H9 (cell line): ENCODE measurements at regions not wholly inside any gene's neighbourhood (a gene's known extent, or its start where the extent isn't known, plus 50 kb on each side); places are given as distances from the start of the nearest gene placed in this dataset.

Experiments used
- DNase-seq: peaks from one replicate; pipeline ENCODE4 v3.0.0-alpha.2; 2017
- H2AFZ ChIP-seq: one replicate; pipeline ENCODE4 v1.6.1; 2013; ENCODE audit warnings: mild to moderate bottlenecking, low read length, control low read depth, moderate library complexity
- H2AK5ac ChIP-seq: 2 replicates; pipeline ENCODE4 v1.6.1; 2013; ENCODE audit warnings: low read length, control low read depth, mixed read lengths; ENCODE audit not compliant: insufficient read length
- H2BK120ac ChIP-seq: one replicate; pipeline ENCODE4 v1.6.1; 2013; ENCODE audit warnings: low read depth, mild to moderate bottlenecking, low read length, control low read depth, inconsistent platforms; ENCODE audit not compliant: poor library complexity, severe bottlenecking
- H2BK12ac ChIP-seq: 2 replicates; pipeline ENCODE4 v1.6.1; 2013; ENCODE audit warnings: low read length, control low read depth, mixed read lengths, low read depth; ENCODE audit not compliant: insufficient read length
- H2BK15ac ChIP-seq: 2 replicates; pipeline ENCODE4 v1.6.1; 2013; ENCODE audit warnings: low read depth, low read length, control low read depth
- H2BK20ac ChIP-seq: one replicate; pipeline ENCODE4 v1.6.1; 2013; ENCODE audit warnings: low read depth, mild to moderate bottlenecking, low read length, control low read depth, inconsistent platforms; ENCODE audit not compliant: poor library complexity, severe bottlenecking
- H2BK5ac ChIP-seq: 2 replicates; pipeline ENCODE4 v1.6.1; 2013; ENCODE audit warnings: low read length, control low read depth, mixed read lengths; ENCODE audit not compliant: insufficient read length
- H3K14ac ChIP-seq: 2 replicates; pipeline ENCODE4 v1.6.1; 2013; ENCODE audit warnings: low read length, control low read depth; ENCODE audit not compliant: insufficient read depth
- H3K18ac ChIP-seq: 2 replicates; pipeline ENCODE4 v1.6.1; 2013; ENCODE audit warnings: low read depth, mild to moderate bottlenecking, mixed read lengths, low read length, control low read depth; ENCODE audit not compliant: insufficient read length
- H3K23ac ChIP-seq: 2 replicates; pipeline ENCODE4 v1.6.1; 2013; ENCODE audit warnings: low read length, control low read depth, mixed read lengths, low read depth; ENCODE audit not compliant: insufficient read length
- H3K23me2 ChIP-seq: 2 replicates; pipeline ENCODE4 v1.6.1; 2013; ENCODE audit warnings: low read depth, mild to moderate bottlenecking, mixed read lengths, low read length, control low read depth; ENCODE audit not compliant: insufficient read length, poor library complexity, severe bottlenecking
- H3K27ac ChIP-seq: 2 replicates; pipeline ENCODE4 v1.5.1; 2013; ENCODE audit warnings: low read length, control low read depth, mixed read lengths, low read depth; ENCODE audit not compliant: insufficient read length
- H3K27me3 ChIP-seq: 2 replicates; pipeline ENCODE4 v1.6.1; 2013; ENCODE audit warnings: low read length, control low read depth, inconsistent platforms; ENCODE audit not compliant: insufficient read depth
- H3K4ac ChIP-seq: 2 replicates; pipeline ENCODE4 v1.6.1; 2013; ENCODE audit warnings: low read depth, mild to moderate bottlenecking, control low read depth, inconsistent platforms, low read length, moderate library complexity
- H3K4me1 ChIP-seq: 2 replicates; pipeline ENCODE4 v1.6.1; 2013; ENCODE audit warnings: low read length, control low read depth, inconsistent platforms; ENCODE audit not compliant: insufficient read depth
- H3K4me2 ChIP-seq: 2 replicates; pipeline ENCODE4 v1.6.1; 2013; ENCODE audit warnings: low read length, control low read depth, mixed read lengths; ENCODE audit not compliant: insufficient read length, insufficient read depth
- H3K56ac ChIP-seq: 2 replicates; pipeline ENCODE4 v1.6.1; 2013; ENCODE audit warnings: low read depth, mild to moderate bottlenecking, mixed read lengths, low read length, control low read depth; ENCODE audit not compliant: insufficient read length
- H3K79me1 ChIP-seq: 2 replicates; pipeline ENCODE4 v1.6.1; 2013; ENCODE audit warnings: low read depth, mild to moderate bottlenecking, moderate library complexity, low read length, control low read depth, inconsistent platforms; ENCODE audit not compliant: insufficient read depth, poor library complexity, severe bottlenecking
- H3K79me2 ChIP-seq: 2 replicates; pipeline ENCODE4 v1.6.1; 2013; ENCODE audit warnings: low read length, control low read depth, inconsistent platforms; ENCODE audit not compliant: insufficient read depth
- H3K9ac ChIP-seq: 2 replicates; pipeline ENCODE4 v1.6.1; 2013; ENCODE audit warnings: low read length, control low read depth, mixed read lengths; ENCODE audit not compliant: insufficient read length; ENCODE audit errors: extremely low read depth
- H3K9me3 ChIP-seq: one replicate; pipeline ENCODE4 v1.6.1; 2013; ENCODE audit warnings: low read depth, low read length, inconsistent platforms; ENCODE audit not compliant: control insufficient read depth
- H3T11ph ChIP-seq: one replicate; pipeline ENCODE4 v1.6.1; 2013; ENCODE audit warnings: mild to moderate bottlenecking, low read length, control low read depth, inconsistent platforms
- H4K20me1 ChIP-seq: one replicate; pipeline ENCODE4 v1.6.1; 2013; ENCODE audit not compliant: control insufficient read depth, insufficient read length, insufficient read depth
- H4K5ac ChIP-seq: 2 replicates; pipeline ENCODE4 v1.6.1; 2013; ENCODE audit warnings: low read depth, mild to moderate bottlenecking, mixed read lengths, low read length, control low read depth; ENCODE audit not compliant: insufficient read length
- H4K8ac ChIP-seq: replicated peaks from 2 replicates; pipeline ENCODE4 v1.6.1; 2013; ENCODE audit warnings: low read length, control low read depth, mixed read lengths, low read depth; ENCODE audit not compliant: insufficient read length
- H4K91ac ChIP-seq: 2 replicates; pipeline ENCODE4 v1.6.1; 2013; ENCODE audit warnings: low read depth, mild to moderate bottlenecking, moderate library complexity, mixed read lengths, low read length, control low read depth; ENCODE audit not compliant: insufficient read length
- H3K27ac Mint-ChIP-seq, 3 experiments: 2 replicates in 2 of 3; 3 replicates in 1 of 3; pipeline ENCODE4 v1.8.0; 2020 to 2021; ENCODE audit warnings: mixed read lengths in 3 of 3, mild to moderate bottlenecking in 1 of 3, moderate library complexity in 1 of 3
- H3K27me3 Mint-ChIP-seq: 2 replicates; pipeline ENCODE4 v1.8.0; 2021; ENCODE audit warnings: low read depth, mild to moderate bottlenecking, moderate library complexity, mixed read lengths
- H3K36me3 Mint-ChIP-seq, 3 experiments: 2 replicates in 2 of 3; 3 replicates in 1 of 3; pipeline ENCODE4 v1.8.0; 2020 to 2021; ENCODE audit warnings: low read depth in 3 of 3, mixed read lengths in 3 of 3; ENCODE audit not compliant: insufficient read depth in 1 of 3
- H3K4me1 Mint-ChIP-seq, 2 experiments: 2 replicates each; pipeline ENCODE4 v1.8.0; 2020; ENCODE audit warnings: mixed read lengths in 2 of 2
- H3K4me3 Mint-ChIP-seq, 2 experiments: 2 replicates in 1 of 2; 3 replicates in 1 of 2; pipeline ENCODE4 v1.8.0; 2020 to 2021; ENCODE audit warnings: mild to moderate bottlenecking in 2 of 2, mixed read lengths in 2 of 2, moderate library complexity in 1 of 2
- H3K9me3 Mint-ChIP-seq, 2 experiments: 2 replicates in 1 of 2; 3 replicates in 1 of 2; pipeline ENCODE4 v1.8.0; 2020; ENCODE audit warnings: mild to moderate bottlenecking in 2 of 2, mixed read lengths in 2 of 2, moderate library complexity in 1 of 2
- CTCF ChIP-seq: fragments of 200-600 bp; sonication (generic); conservative IDR thresholded peaks from 3 replicates; pipeline ENCODE4 v1.8.0; 2021; ENCODE audit warnings: antibody characterized with exemption, mild to moderate bottlenecking
- WGBS: extraction: QIAGEN DNeasy Blood & Tissue Kit; methylation state at CpG from one replicate; pipeline ENCODE4 v1.1.7; 2013; ENCODE audit warnings: missing lambda C conversion rate, low lambda C conversion rate, mixed read lengths; ENCODE audit not compliant: insufficient read length; ENCODE audit errors: extremely low coverage; 5-methylcytosine and 5-hydroxymethylcytosine counted together

- no peak overlapping the region for H4K91ac ChIP-seq
- no peak overlapping the region for H3K27ac Mint-ChIP-seq
- H2AK5ac ChIP-seq: no peak overlapping the region
- H2BK120ac ChIP-seq: no peak overlapping the region
- WGBS: no CpG with 5 or more reads among the region's 1 CpG
- H3K4ac ChIP-seq: no peak overlapping the region
- H3T11ph ChIP-seq: no peak overlapping the region
- H3K18ac ChIP-seq: no peak overlapping the region
- no peak for DNase-seq
- no peak overlapping the region for H3K4me3 Mint-ChIP-seq
- no peak overlapping the region for H3K9ac ChIP-seq
- no peak overlapping the region for H2AFZ ChIP-seq
- H3K14ac ChIP-seq: no peak overlapping the region
- H2BK20ac ChIP-seq: no peak overlapping the region
- H2BK5ac ChIP-seq: no peak overlapping the region
- H2BK12ac ChIP-seq: no peak overlapping the region
- peaks cover 5 to 7% of the 10 kb centered on the region in 2 experiments; a peak in 3 of 4 replicates for H3K4me1 Mint-ChIP-seq
- H3K4me2 ChIP-seq: no peak overlapping the region
- no peaks in the 10 kb centered on the region for H4K20me1 ChIP-seq
- peaks cover 7% of the 10 kb centered on the region for H3K27me3 Mint-ChIP-seq
- no peak overlapping the region for H4K5ac ChIP-seq
- peaks cover 10 to 13% of the 10 kb centered on the region in 2 experiments; a peak in 4 of 5 replicates for H3K9me3 Mint-ChIP-seq
- TF ChIP-seq CTCF: peak; percentile 27; the same call in 1 of the 3 replicates
- no peak overlapping the region for H4K8ac ChIP-seq
- H3K79me1 ChIP-seq: no peaks in the 10 kb centered on the region
- peaks cover 3 to 17% (median 6%) of the 10 kb centered on the region in 3 experiments; a peak in 5 of 7 replicates for H3K36me3 Mint-ChIP-seq
- H3K23ac ChIP-seq: no peak overlapping the region
- no peak overlapping the region for H2BK15ac ChIP-seq
- no peaks in the 10 kb centered on the region for H3K9me3 ChIP-seq
- no peaks in the 10 kb centered on the region for H3K27me3 ChIP-seq
- no peaks in the 10 kb centered on the region for H3K79me2 ChIP-seq
- no peaks in the 10 kb centered on the region for H3K4me1 ChIP-seq
- no peak overlapping the region for H3K56ac ChIP-seq
- H3K23me2 ChIP-seq: no peaks in the 10 kb centered on the region
- H3K27ac ChIP-seq: no peak overlapping the region
Observed at GRCh38 chr2:129661935-129662334, 317.5 kb upstream of the RAB6C start.
